WTC11 (cell line): ENCODE measurements at regions not wholly inside any gene's neighbourhood (a gene's known extent, or its start where the extent isn't known, plus 50 kb on each side); places are given as distances from the start of the nearest gene placed in this dataset.

Experiments
- FOXJ3 ChIP-seq: sonication (generic); formaldehyde crosslinking; IDR thresholded peaks from 2 replicates; pipeline ENCODE4 v1.9.0; 2021; ENCODE audit warnings: missing genetic modification reagents, mild to moderate bottlenecking, borderline replicate concordance
- MYBL2 ChIP-seq: sonication (generic); formaldehyde crosslinking; IDR thresholded peaks from 2 replicates; pipeline ENCODE4 v1.8.1; 2023; ENCODE audit warnings: mild to moderate bottlenecking, moderate library complexity, missing genetic modification reagents
- NR1H2 ChIP-seq: sonication (generic); formaldehyde crosslinking; IDR thresholded peaks from 2 replicates; pipeline ENCODE4 v1.9.0; 2021; ENCODE audit warnings: mild to moderate bottlenecking, moderate library complexity, missing genetic modification reagents
- NR3C1 ChIP-seq: sonication (generic); formaldehyde crosslinking; conservative IDR thresholded peaks from 2 replicates; pipeline ENCODE4 v1.8.1; 2023; ENCODE audit warnings: low read depth, mild to moderate bottlenecking, missing genetic modification reagents
- SP1 ChIP-seq: sonication (generic); formaldehyde crosslinking; conservative IDR thresholded peaks from 2 replicates; pipeline ENCODE4 v1.8.1; 2022; ENCODE audit warnings: missing genetic modification reagents
- ZNF121 ChIP-seq: sonication (generic); formaldehyde crosslinking; IDR thresholded peaks from 2 replicates; pipeline ENCODE4 v1.8.0; 2023; ENCODE audit warnings: missing genetic modification reagents
- ZNF263 ChIP-seq: sonication (generic); formaldehyde crosslinking; IDR thresholded peaks from 2 replicates; pipeline ENCODE4 v1.8.1; 2022; ENCODE audit warnings: low read depth, mild to moderate bottlenecking, moderate library complexity, missing genetic modification reagents
- TF ChIP-seq, protein P1 (sequence below): fragments of 200-600 bp; IDR thresholded peaks from 2 replicates; pipeline ENCODE4 v1.8.0; 2022; ENCODE audit warnings: antibody characterized with exemption
- TF ChIP-seq, protein P2 (sequence below): sonication (generic); formaldehyde crosslinking; IDR thresholded peaks from 2 replicates; pipeline ENCODE4 v1.8.0; 2022; ENCODE audit warnings: mild to moderate bottlenecking, missing genetic modification reagents
- TF ChIP-seq, protein P3 (sequence below): sonication (generic); formaldehyde crosslinking; IDR thresholded peaks from 2 replicates; pipeline ENCODE4 v1.8.1; 2022; ENCODE audit warnings: low read depth, mild to moderate bottlenecking, moderate library complexity, missing genetic modification reagents, borderline replicate concordance
- TF ChIP-seq, protein P4 (sequence below): sonication (generic); formaldehyde crosslinking; conservative IDR thresholded peaks from 2 replicates; pipeline ENCODE4 v1.8.1; 2022; ENCODE audit warnings: mild to moderate bottlenecking, missing genetic modification reagents
- TF ChIP-seq, protein P5 (sequence below): sonication (generic); formaldehyde crosslinking; IDR thresholded peaks from 2 replicates; pipeline ENCODE4 v1.8.1; 2023; ENCODE audit warnings: mild to moderate bottlenecking, missing genetic modification reagents, moderate library complexity
- TF ChIP-seq, protein P6 (sequence below): sonication (generic); formaldehyde crosslinking; IDR thresholded peaks from 2 replicates; pipeline ENCODE4 v1.8.0; 2022; ENCODE audit warnings: mild to moderate bottlenecking, missing genetic modification reagents
- TF ChIP-seq, protein P7 (sequence below): fragments of 250-450 bp; sonication (Bioruptor Pico); IDR thresholded peaks from 2 replicates; pipeline ENCODE4 v2.1.2; 2022; ENCODE audit warnings: mild to moderate bottlenecking, moderate library complexity

DNA sequence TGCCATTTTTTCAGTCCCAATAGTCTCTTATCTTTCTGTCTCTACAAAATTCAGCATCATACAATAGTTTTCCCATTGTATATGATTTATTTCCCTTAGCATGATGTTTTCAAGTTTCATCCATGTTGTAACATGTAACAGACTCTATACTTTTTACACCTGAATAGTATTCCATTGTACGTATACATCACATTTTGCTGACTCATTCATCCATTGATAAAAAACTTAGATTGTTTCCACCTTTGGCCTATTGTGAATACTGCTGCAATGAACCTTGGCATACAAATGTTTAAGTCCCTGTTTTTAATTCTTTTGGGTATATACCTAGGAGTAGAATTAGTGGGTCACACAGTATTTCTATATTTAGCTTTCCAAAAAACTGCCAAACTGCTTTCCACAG is 349.3 kb upstream of the CDH2 start:
- TF ChIP-seq NR3C1 (CRISPR knock-in tag) (no peak), SP1 (CRISPR knock-in tag) (no peak), MYBL2 (CRISPR knock-in tag) (no peak), ZNF121 (CRISPR knock-in tag) (no peak), NR1H2 (CRISPR knock-in tag) (no peak), ZNF263 (CRISPR knock-in tag) (no peak), FOXJ3 (CRISPR knock-in tag) (no peak)
- TF ChIP-seq, protein P1, sequence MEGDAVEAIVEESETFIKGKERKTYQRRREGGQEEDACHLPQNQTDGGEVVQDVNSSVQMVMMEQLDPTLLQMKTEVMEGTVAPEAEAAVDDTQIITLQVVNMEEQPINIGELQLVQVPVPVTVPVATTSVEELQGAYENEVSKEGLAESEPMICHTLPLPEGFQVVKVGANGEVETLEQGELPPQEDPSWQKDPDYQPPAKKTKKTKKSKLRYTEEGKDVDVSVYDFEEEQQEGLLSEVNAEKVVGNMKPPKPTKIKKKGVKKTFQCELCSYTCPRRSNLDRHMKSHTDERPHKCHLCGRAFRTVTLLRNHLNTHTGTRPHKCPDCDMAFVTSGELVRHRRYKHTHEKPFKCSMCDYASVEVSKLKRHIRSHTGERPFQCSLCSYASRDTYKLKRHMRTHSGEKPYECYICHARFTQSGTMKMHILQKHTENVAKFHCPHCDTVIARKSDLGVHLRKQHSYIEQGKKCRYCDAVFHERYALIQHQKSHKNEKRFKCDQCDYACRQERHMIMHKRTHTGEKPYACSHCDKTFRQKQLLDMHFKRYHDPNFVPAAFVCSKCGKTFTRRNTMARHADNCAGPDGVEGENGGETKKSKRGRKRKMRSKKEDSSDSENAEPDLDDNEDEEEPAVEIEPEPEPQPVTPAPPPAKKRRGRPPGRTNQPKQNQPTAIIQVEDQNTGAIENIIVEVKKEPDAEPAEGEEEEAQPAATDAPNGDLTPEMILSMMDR = no peak
- TF ChIP-seq, protein P2, sequence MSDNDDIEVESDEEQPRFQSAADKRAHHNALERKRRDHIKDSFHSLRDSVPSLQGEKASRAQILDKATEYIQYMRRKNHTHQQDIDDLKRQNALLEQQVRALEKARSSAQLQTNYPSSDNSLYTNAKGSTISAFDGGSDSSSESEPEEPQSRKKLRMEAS (CRISPR knock-in tag) = no peak
- TF ChIP-seq, protein P3, sequence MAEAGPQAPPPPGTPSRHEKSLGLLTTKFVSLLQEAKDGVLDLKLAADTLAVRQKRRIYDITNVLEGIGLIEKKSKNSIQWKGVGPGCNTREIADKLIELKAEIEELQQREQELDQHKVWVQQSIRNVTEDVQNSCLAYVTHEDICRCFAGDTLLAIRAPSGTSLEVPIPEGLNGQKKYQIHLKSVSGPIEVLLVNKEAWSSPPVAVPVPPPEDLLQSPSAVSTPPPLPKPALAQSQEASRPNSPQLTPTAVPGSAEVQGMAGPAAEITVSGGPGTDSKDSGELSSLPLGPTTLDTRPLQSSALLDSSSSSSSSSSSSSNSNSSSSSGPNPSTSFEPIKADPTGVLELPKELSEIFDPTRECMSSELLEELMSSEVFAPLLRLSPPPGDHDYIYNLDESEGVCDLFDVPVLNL (CRISPR knock-in tag) = no peak
- TF ChIP-seq, protein P4, sequence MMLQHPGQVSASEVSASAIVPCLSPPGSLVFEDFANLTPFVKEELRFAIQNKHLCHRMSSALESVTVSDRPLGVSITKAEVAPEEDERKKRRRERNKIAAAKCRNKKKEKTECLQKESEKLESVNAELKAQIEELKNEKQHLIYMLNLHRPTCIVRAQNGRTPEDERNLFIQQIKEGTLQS (CRISPR knock-in tag) = no peak
- TF ChIP-seq, protein P5, sequence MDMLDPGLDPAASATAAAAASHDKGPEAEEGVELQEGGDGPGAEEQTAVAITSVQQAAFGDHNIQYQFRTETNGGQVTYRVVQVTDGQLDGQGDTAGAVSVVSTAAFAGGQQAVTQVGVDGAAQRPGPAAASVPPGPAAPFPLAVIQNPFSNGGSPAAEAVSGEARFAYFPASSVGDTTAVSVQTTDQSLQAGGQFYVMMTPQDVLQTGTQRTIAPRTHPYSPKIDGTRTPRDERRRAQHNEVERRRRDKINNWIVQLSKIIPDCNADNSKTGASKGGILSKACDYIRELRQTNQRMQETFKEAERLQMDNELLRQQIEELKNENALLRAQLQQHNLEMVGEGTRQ (CRISPR knock-in tag) = no peak
- TF ChIP-seq, protein P6, sequence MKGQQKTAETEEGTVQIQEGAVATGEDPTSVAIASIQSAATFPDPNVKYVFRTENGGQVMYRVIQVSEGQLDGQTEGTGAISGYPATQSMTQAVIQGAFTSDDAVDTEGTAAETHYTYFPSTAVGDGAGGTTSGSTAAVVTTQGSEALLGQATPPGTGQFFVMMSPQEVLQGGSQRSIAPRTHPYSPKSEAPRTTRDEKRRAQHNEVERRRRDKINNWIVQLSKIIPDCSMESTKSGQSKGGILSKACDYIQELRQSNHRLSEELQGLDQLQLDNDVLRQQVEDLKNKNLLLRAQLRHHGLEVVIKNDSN (CRISPR knock-in tag) = no peak
- TF ChIP-seq, protein P7, sequence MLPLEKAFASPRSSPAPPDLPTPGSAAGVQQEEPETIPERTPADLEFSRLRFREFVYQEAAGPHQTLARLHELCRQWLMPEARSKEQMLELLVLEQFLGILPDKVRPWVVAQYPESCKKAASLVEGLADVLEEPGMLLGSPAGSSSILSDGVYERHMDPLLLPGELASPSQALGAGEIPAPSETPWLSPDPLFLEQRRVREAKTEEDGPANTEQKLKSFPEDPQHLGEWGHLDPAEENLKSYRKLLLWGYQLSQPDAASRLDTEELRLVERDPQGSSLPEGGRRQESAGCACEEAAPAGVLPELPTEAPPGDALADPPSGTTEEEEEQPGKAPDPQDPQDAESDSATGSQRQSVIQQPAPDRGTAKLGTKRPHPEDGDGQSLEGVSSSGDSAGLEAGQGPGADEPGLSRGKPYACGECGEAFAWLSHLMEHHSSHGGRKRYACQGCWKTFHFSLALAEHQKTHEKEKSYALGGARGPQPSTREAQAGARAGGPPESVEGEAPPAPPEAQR (CRISPR knock-in tag) = no peak
